Right atrium auricular region (tissue), 2 donors: ENCODE measurements at regions not wholly inside any gene's neighbourhood (a gene's known extent, or its start where the extent isn't known, plus 50 kb on each side); places are given as distances from the start of the nearest gene placed in this dataset.

Experiments
- DNase-seq: peaks from one replicate; pipeline ENCODE4 v3.0.0-alpha.2; 2019; ENCODE audit warnings: low spot score
- H3K27ac ChIP-seq, 2 donors: fragments of 200-600 bp; sonication (generic); 1 replicate in 1 of 2; 2 replicates in 1 of 2; pipeline ENCODE4 v1.5.1; 2016 to 2019
- H3K27me3 ChIP-seq, 2 donors: fragments of 200-600 bp; sonication (generic); one replicate each; pipeline versions ENCODE4 v1.5.1 to v1.6.0; 2017 to 2019
- H3K36me3 ChIP-seq: fragments of 200-600 bp; sonication (generic); one replicate; pipeline ENCODE4 v1.5.1; 2016
- H3K4me1 ChIP-seq, 2 donors: fragments of 200-600 bp; sonication (generic); one replicate each; pipeline versions ENCODE4 v1.5.1 to v1.6.0; 2017 to 2019
- H3K4me3 ChIP-seq, 2 donors: fragments of 200-600 bp; sonication (generic); 1 replicate in 1 of 2; 2 replicates in 1 of 2; pipeline ENCODE4 v1.5.1; 2017 to 2019; ENCODE audit warnings: mild to moderate bottlenecking in 1 of 2, moderate library complexity in 1 of 2
- H3K9me3 ChIP-seq, 2 donors: fragments of 200-600 bp; sonication (generic); one replicate each; pipeline ENCODE4 v1.5.1; 2019
- TF ChIP-seq, protein P1 (sequence below), 2 donors: fragments of 200-600 bp; sonication (generic); IDR thresholded peaks; one replicate each; pipeline ENCODE4 v1.5.1; 2019; ENCODE audit warnings: antibody characterized with exemption in 2 of 2

DNA sequence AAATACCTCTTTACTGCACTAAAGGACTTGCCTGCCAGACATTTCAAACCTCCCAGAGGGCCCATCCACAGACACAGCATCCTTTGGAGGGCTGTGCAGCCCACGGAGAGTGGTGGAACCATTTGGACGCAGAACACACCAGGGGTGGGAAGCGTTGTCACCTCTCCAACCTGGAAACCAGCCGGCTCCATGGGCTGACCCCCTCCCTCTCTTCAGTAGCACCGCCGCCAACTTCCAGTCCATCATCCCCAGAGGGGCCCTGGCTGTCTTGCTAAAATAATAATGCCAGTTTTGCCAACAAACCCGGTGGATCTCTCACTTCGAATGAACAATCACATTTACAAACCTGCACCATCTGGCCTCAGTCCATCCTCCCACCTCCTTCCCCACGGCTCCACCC is 203.9 kb downstream of the FBXO15 start:
- Histone ChIP-seq H3K4me3 (no peak overlapping the region), H3K27me3 (no peaks in the 10 kb centered on the region), H3K4me1 (no peaks in the 10 kb centered on the region), H3K27ac (no peak overlapping the region), H3K36me3 (no peaks in the 10 kb centered on the region), H3K9me3 (no peaks in the 10 kb centered on the region)
- DNase-seq = no peak
- TF ChIP-seq, protein P1, sequence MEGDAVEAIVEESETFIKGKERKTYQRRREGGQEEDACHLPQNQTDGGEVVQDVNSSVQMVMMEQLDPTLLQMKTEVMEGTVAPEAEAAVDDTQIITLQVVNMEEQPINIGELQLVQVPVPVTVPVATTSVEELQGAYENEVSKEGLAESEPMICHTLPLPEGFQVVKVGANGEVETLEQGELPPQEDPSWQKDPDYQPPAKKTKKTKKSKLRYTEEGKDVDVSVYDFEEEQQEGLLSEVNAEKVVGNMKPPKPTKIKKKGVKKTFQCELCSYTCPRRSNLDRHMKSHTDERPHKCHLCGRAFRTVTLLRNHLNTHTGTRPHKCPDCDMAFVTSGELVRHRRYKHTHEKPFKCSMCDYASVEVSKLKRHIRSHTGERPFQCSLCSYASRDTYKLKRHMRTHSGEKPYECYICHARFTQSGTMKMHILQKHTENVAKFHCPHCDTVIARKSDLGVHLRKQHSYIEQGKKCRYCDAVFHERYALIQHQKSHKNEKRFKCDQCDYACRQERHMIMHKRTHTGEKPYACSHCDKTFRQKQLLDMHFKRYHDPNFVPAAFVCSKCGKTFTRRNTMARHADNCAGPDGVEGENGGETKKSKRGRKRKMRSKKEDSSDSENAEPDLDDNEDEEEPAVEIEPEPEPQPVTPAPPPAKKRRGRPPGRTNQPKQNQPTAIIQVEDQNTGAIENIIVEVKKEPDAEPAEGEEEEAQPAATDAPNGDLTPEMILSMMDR (IDR thresholded peaks at IDR 0.05) = no peak

DNA sequence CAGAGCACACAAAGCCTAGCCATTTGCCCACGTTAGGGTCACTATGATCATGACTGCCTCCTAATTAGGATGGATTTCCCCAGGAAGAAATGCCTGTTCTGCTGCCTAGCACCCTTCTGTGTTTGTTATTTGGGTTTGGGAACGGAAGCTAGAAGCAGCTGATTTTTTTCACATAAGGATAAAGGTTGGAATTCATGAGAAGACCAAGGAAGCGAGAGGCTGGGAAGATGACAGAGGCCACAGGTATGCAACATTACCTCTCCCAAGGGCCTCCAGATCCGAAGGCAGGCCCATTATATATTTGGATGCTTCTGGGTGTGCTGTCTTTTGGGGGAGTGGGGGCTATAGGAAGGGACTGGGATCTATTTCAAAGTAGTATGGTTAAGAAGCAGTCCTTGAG is 204.7 kb downstream of the FBXO15 start:
- H3K4me3 ChIP-seq = no peak overlapping the region
- no peaks in the 10 kb centered on the region for H3K27me3 ChIP-seq
- H3K27ac ChIP-seq = no peak overlapping the region
- H3K9me3 ChIP-seq = no peaks in the 10 kb centered on the region
- DNase-seq = no peak
- TF ChIP-seq, protein P1 (IDR thresholded peaks at IDR 0.05) = no peak
- no peaks in the 10 kb centered on the region for H3K4me1 ChIP-seq
- H3K36me3 ChIP-seq = no peaks in the 10 kb centered on the region

DNA sequence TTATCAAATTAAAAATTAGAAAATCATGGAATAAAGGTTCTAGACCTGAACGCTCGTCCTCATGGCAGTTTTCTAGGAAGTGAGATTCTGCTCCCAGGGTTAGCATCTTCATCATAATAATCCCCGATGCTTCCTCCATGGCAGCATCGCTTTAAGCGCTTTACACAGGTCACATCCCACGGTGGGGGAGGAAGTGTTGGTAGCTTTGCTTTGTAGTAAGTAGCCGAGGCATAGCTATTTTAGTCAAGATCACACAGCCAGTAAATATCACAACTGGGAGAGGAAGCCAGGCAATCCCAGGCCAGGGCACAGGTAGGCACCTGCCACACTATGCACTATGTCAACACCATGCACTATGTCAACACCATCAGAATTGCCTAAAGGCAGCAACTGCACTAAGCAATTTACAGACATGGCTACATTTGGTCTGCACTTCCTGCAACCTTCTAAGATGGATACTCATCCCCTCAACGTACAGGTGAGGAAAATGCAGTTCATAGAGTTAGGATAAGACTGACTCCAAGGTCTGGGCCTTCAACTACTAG is 205.5 kb downstream of the FBXO15 start:
- TF ChIP-seq, protein P1 (IDR thresholded peaks at IDR 0.05) = no peak
- no peaks in the 10 kb centered on the region for H3K9me3 ChIP-seq
- no peaks in the 10 kb centered on the region for H3K27me3 ChIP-seq
- no peaks in the 10 kb centered on the region for H3K4me1 ChIP-seq
- no peak overlapping the region for H3K4me3 ChIP-seq
- DNase-seq = peak; percentile 11
- no peaks in the 10 kb centered on the region for H3K36me3 ChIP-seq
- no peak overlapping the region for H3K27ac ChIP-seq

DNA sequence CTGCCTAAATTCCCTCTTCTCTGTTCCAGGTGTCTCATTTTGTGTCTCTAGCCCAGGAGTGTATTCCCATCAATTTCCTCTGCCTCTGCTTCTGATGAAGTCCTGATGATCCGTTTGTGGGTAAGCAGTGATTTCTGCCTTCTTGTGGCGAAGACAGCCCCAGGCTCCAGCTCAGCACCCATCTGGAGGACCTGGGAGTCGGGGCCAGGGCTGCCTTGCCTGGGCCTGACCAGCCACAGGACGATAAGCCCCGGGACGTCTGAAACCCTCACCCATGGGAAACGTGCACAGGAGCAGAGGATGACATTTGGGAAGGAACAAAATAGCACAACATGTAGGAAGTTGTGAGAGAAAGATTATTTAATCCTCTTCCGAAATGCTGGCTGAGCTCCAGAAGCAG is 206.9 kb downstream of the FBXO15 start:
- H3K4me1 ChIP-seq = no peaks in the 10 kb centered on the region
- no peak overlapping the region for H3K27ac ChIP-seq
- no peak overlapping the region for H3K4me3 ChIP-seq
- TF ChIP-seq, protein P1 (IDR thresholded peaks at IDR 0.05) = no peak
- H3K27me3 ChIP-seq = no peaks in the 10 kb centered on the region
- no peaks in the 10 kb centered on the region for H3K9me3 ChIP-seq
- no peaks in the 10 kb centered on the region for H3K36me3 ChIP-seq
- DNase-seq = peak; percentile 43

DNA sequence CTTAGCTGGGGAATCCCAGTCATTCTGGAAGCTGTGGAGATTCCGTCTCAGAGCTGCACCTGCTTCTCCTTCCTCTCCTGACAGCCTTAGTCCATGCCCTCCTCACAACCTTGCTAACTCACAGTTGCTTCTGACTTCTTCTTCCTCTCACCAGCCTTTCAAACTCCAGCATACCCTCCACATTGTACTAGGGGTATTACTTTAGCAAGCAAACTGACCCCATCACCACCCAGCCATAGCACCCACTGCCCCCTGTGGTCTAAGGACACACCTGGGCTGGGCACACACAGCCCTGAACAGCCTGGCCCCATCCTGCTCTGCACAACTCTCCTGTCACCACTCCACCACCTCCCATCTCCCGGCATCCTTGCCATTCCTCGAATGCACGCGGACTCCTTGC is 208.2 kb downstream of the FBXO15 start:
- TF ChIP-seq, protein P1 (IDR thresholded peaks at IDR 0.05) = no peak
- Histone ChIP-seq H3K27ac (no peak overlapping the region), H3K27me3 (no peaks in the 10 kb centered on the region), H3K36me3 (no peaks in the 10 kb centered on the region), H3K4me1 (no peaks in the 10 kb centered on the region), H3K4me3 (no peak overlapping the region), H3K9me3 (no peaks in the 10 kb centered on the region)
- no peak for DNase-seq

DNA sequence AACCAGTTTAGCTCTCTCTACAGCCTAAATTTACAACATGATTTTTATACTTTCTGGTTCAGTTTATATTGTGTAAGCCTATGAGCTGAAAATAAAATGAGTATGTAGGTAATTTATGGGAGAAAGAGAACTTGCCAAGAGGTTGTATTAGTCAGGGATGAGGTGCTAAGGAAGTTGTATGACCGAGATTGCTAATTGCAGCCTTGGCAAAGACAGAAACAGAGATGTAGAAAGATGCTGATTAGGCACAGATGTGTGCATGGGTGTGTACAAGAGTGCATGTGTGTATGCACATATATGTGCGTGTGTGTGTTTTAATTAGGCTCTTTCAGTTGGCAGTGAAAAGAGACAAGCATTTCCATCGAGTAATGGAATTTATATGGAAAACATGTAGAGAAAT is 213.9 kb downstream of the FBXO15 start:
- H3K27ac ChIP-seq = no peak overlapping the region
- TF ChIP-seq, protein P1 (IDR thresholded peaks at IDR 0.05) = no peak
- no peak overlapping the region for H3K4me3 ChIP-seq
- no peak for DNase-seq
- H3K9me3 ChIP-seq = no peaks in the 10 kb centered on the region
- no peaks in the 10 kb centered on the region for H3K27me3 ChIP-seq
- no peaks in the 10 kb centered on the region for H3K36me3 ChIP-seq
- H3K4me1 ChIP-seq = no peaks in the 10 kb centered on the region
